ENCODE measurements at regions not wholly inside any gene's neighbourhood (a gene's known extent, or its start where the extent isn't known, plus 50 kb on each side); places are given as distances from the start of the nearest gene placed in this dataset.

DNA sequence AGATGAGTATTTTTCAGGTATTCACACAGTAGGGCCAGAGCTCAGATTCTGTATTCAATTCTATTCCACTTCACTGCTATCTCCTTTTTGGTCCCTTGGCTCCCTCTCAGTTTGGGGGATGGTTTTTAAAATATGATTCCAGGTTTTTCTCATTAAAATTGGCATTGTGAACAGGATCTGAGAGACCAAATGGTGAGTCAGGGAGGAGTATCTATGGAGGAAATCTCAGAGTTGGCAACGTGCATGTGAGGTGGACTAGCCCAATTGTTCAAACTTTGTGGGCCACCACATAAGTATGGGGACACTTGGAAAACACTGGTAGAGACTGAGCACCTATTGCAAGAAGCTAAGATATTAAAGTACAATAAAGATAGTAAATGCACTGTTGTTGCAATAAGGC, 53.9 kb upstream of the TTC14 start:
- H3K4me3 ChIP-seq = no peak overlapping the region
- no peak overlapping the region for H3K27ac ChIP-seq
- no peaks in the 10 kb centered on the region for H3K36me3 ChIP-seq
- no peak for DNase-seq
- intact Hi-C loops (cut with DNase I; ENCODE audit: low total_unique reads) = no loop called here
- H3K9me3 ChIP-seq = no peaks in the 10 kb centered on the region
- TF ChIP-seq POLR2A (IDR thresholded peaks at IDR 0.05) (no peak), POLR2AphosphoS5 (IDR thresholded peaks at IDR 0.05) (no peak)
- TF ChIP-seq, protein P1, sequence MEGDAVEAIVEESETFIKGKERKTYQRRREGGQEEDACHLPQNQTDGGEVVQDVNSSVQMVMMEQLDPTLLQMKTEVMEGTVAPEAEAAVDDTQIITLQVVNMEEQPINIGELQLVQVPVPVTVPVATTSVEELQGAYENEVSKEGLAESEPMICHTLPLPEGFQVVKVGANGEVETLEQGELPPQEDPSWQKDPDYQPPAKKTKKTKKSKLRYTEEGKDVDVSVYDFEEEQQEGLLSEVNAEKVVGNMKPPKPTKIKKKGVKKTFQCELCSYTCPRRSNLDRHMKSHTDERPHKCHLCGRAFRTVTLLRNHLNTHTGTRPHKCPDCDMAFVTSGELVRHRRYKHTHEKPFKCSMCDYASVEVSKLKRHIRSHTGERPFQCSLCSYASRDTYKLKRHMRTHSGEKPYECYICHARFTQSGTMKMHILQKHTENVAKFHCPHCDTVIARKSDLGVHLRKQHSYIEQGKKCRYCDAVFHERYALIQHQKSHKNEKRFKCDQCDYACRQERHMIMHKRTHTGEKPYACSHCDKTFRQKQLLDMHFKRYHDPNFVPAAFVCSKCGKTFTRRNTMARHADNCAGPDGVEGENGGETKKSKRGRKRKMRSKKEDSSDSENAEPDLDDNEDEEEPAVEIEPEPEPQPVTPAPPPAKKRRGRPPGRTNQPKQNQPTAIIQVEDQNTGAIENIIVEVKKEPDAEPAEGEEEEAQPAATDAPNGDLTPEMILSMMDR (IDR thresholded peaks at IDR 0.05 in 8 of 11, conservative IDR thresholded peaks at IDR 0.05 in 3 of 11) = no peak
- WGBS, 5 donors = 41 to 60% (median 48%) methylated on average over 1 of the region's 1 CpG
- H3K27me3 ChIP-seq (replicated peaks in 1 of 7) = no peaks in the 10 kb centered on the region
- no peaks in the 10 kb centered on the region for H3K4me1 ChIP-seq

Small RNA genes in the stretch of these regions (small RNA-seq; reads per million reads assigned to genes)
- 0 reads per million in 4 donors for gene AC134503.1
- 0 reads per million in 4 donors for gene RF00096
- 0.83 to 1.7 (median 1.4) reads per million in 4 donors for gene RNA5SP149
